GM12878 (cell line): ENCODE measurements at regions not wholly inside any gene's neighbourhood (a gene's known extent, or its start where the extent isn't known, plus 50 kb on each side); places are given as distances from the start of the nearest gene placed in this dataset.

Experiments used
- BRCA1 ChIP-seq: IDR thresholded peaks from 2 replicates; pipeline ENCODE4 v1.6.1; 2011; ENCODE audit warnings: low read depth, low read length, improper control_type of control experiment
- CTCF ChIP-seq, 3 experiments: IDR thresholded peaks in 2 of 3; conservative IDR thresholded peaks in 1 of 3; 2 replicates each; pipeline ENCODE4 v1.5.1; 2011; ENCODE audit warnings: low read depth in 3 of 3, low read length in 3 of 3, mild to moderate bottlenecking in 3 of 3, control low read depth in 2 of 3, moderate library complexity in 2 of 3, inconsistent platforms in 1 of 3, mixed read lengths in 1 of 3; ENCODE audit not compliant: control insufficient read depth in 2 of 3, insufficient read depth in 1 of 3; ENCODE audit errors: extremely low read depth in 1 of 3
- ETV6 ChIP-seq, 2 experiments: fragments of 450-650 bp in 1 of 2; IDR thresholded peaks in 1 of 2; conservative IDR thresholded peaks in 1 of 2; 2 replicates each; pipeline ENCODE4 v1.6.1; 2014; ENCODE audit warnings: antibody characterized with exemption in 1 of 2, borderline replicate concordance in 1 of 2, low read depth in 1 of 2, mild to moderate bottlenecking in 1 of 2, moderate library complexity in 1 of 2
- GABPA ChIP-seq: IDR thresholded peaks from 2 replicates; pipeline ENCODE4 v1.6.1; 2014; ENCODE audit warnings: antibody characterized with exemption, low read depth, mild to moderate bottlenecking, inconsistent platforms
- HDGF ChIP-seq: fragments of 450-650 bp; IDR thresholded peaks from 2 replicates; pipeline ENCODE4 v1.6.1; 2016; ENCODE audit warnings: antibody characterized with exemption
- NKRF ChIP-seq: fragments of 450-650 bp; conservative IDR thresholded peaks from 2 replicates; pipeline ENCODE4 v1.6.1; 2017; ENCODE audit warnings: mild to moderate bottlenecking, moderate library complexity
- POLR2A ChIP-seq: IDR thresholded peaks from 2 replicates; pipeline ENCODE4 v1.6.1; 2011; ENCODE audit warnings: low read depth, mild to moderate bottlenecking, low read length
- RAD21 ChIP-seq: IDR thresholded peaks from 2 replicates; pipeline ENCODE4 v1.6.1; 2011; ENCODE audit warnings: mild to moderate bottlenecking, low read depth, low read length, moderate library complexity; ENCODE audit not compliant: insufficient read depth
- RCOR1 ChIP-seq: conservative IDR thresholded peaks from 2 replicates; pipeline ENCODE4 v1.6.1; 2012; ENCODE audit warnings: low read depth, low read length, improper control_type of control experiment
- RFX5 ChIP-seq: IDR thresholded peaks from 2 replicates; pipeline ENCODE4 v1.6.1; 2011; ENCODE audit warnings: low read depth, low read length, improper control_type of control experiment
- SPI1 ChIP-seq: IDR thresholded peaks from 2 replicates; pipeline ENCODE4 v1.6.1; 2011; ENCODE audit warnings: low read depth, mild to moderate bottlenecking, low read length, moderate library complexity, borderline replicate concordance; ENCODE audit not compliant: insufficient read depth
- YBX1 ChIP-seq: fragments of 450-650 bp; IDR thresholded peaks from 2 replicates; pipeline ENCODE4 v1.6.1; 2016; ENCODE audit warnings: antibody characterized with exemption

DNA sequence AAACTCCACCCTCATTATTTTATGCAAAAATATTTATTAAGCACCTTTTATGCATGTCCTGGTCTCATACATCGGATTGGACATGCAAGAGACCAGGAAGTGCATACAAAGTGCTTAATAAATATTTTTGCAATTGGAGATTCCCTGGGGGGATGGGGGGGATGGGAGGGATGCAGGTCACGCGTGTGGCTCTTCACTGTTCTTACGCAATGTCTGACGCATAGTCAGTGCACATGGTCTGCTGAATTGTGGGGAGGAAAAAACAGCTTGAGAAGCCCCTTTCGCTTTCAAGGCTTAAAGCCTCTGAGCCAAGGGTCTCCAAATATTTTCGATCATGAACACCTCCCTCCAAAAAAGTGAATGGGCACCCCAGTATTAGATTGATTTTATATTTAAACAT is 96.7 kb upstream of the XYLT1 start:
- TF ChIP-seq BRCA1 (no peak), RAD21 (no peak), GABPA (no peak), CTCF (IDR thresholded peaks at IDR 0.05 in 2 of 3, conservative IDR thresholded peaks at IDR 0.05 in 1 of 3; ENCODE audit: control insufficient read depth in 2 of 3, extremely low read depth in 1 of 3, insufficient read depth in 1 of 3, low read depth in 3 of 3, low read length in 3 of 3) (no peak), POLR2A (no peak), NKRF (no peak), YBX1 (no peak), SPI1 (no peak), RFX5 (no peak), ETV6 (conservative IDR thresholded peaks at IDR 0.05 in 1 of 2, IDR thresholded peaks at IDR 0.05 in 1 of 2; ENCODE audit: borderline replicate concordance in 1 of 2, low read depth in 1 of 2) (no peak), HDGF (no peak), RCOR1 (no peak)
